Naive thymus-derived CD4-positive, alpha-beta T cell (primary cell): ENCODE measurements at regions not wholly inside any gene's neighbourhood (a gene's known extent, or its start where the extent isn't known, plus 50 kb on each side); places are given as distances from the start of the nearest gene placed in this dataset. TPM values are rescaled to one million over a fixed set of nuclear protein-coding genes. Genes with fewer than 3 reads are reported as not detected.
"Not testable (repeated sequence)": the region's sequence is repeated elsewhere in the genome, so short reads cannot be mapped to it uniquely, and the experiment has no call there.

Experiments
- ATAC-seq: fragments of 150-1000 bp; cut with Tn5 transposase; 2 replicates; pipeline ENCODE4 v1.10.0; 2021; ENCODE audit warnings: mild to moderate bottlenecking, moderate library complexity
- CTCF ChIA-PET: fragments of 350-600 bp; sonication (Branson Sonifier 250); formaldehyde crosslinking; loops from one replicate; lab custom pipeline; 2021; ENCODE audit warnings: antibody characterized with exemption; lab: Charles Lee
- POLR2A ChIA-PET: fragments of 350-600 bp; sonication (Branson Sonifier 250); formaldehyde crosslinking; loops from one replicate; lab custom pipeline; 2021; ENCODE audit warnings: antibody characterized with exemption, inconsistent platforms; lab: Charles Lee
- DNase-seq, 9 donors: peaks; one replicate each; pipeline versions ENCODE4 v3.0.0 to v3.0.0-alpha.2; 2020 to 2022; ENCODE audit warnings: mixed read lengths in 1 of 9
- H3K27ac ChIP-seq: one replicate; pipeline ENCODE4 v1.7.0; 2013; ENCODE audit warnings: mild to moderate bottlenecking, low read depth, low read length, moderate library complexity
- H3K27me3 ChIP-seq, 2 donors: one replicate each; pipeline ENCODE4 v1.7.0; 2013; ENCODE audit warnings: low read length in 2 of 2, mild to moderate bottlenecking in 2 of 2, moderate library complexity in 2 of 2; ENCODE audit not compliant: control insufficient read depth in 2 of 2, insufficient read depth in 2 of 2
- H3K36me3 ChIP-seq, 3 experiments: 1 replicate in 2 of 3; 2 replicates in 1 of 3; pipeline ENCODE4 v1.7.0; 2013; ENCODE audit warnings: low read length in 3 of 3, mild to moderate bottlenecking in 3 of 3, moderate library complexity in 1 of 3; ENCODE audit not compliant: insufficient read depth in 3 of 3, control insufficient read depth in 2 of 3
- H3K4me1 ChIP-seq, 2 donors: one replicate each; pipeline ENCODE4 v1.7.0; 2013; ENCODE audit warnings: low read length in 2 of 2, mild to moderate bottlenecking in 2 of 2, moderate library complexity in 1 of 2; ENCODE audit not compliant: control insufficient read depth in 2 of 2, insufficient read depth in 2 of 2
- H3K4me3 ChIP-seq: 2 replicates; pipeline ENCODE4 v1.7.0; 2013; ENCODE audit warnings: mild to moderate bottlenecking, low read length
- H3K9me3 ChIP-seq, 3 experiments: 1 replicate in 2 of 3; 2 replicates in 1 of 3; pipeline ENCODE4 v1.7.0; 2013; ENCODE audit warnings: low read length in 3 of 3; ENCODE audit not compliant: control insufficient read depth in 2 of 3
- H3K27ac Mint-ChIP-seq, 9 donors: one replicate each; pipeline ENCODE4 v1.8.0; 2020 to 2022; ENCODE audit warnings: mixed read lengths in 9 of 9, mild to moderate bottlenecking in 8 of 9, moderate library complexity in 5 of 9, inconsistent platforms in 2 of 9
- H3K27me3 Mint-ChIP-seq, 5 donors: one replicate each; pipeline ENCODE4 v1.8.0; 2021 to 2022; ENCODE audit warnings: mixed read lengths in 5 of 5, mild to moderate bottlenecking in 1 of 5
- H3K36me3 Mint-ChIP-seq, 5 donors: one replicate each; pipeline ENCODE4 v1.8.0; 2020 to 2022; ENCODE audit warnings: mixed read lengths in 5 of 5, mild to moderate bottlenecking in 3 of 5, inconsistent platforms in 1 of 5
- H3K4me1 Mint-ChIP-seq, 7 donors: one replicate each; pipeline ENCODE4 v1.8.0; 2020 to 2022; ENCODE audit warnings: mixed read lengths in 7 of 7, mild to moderate bottlenecking in 3 of 7, inconsistent platforms in 1 of 7
- H3K4me3 Mint-ChIP-seq, 10 donors: one replicate each; pipeline ENCODE4 v1.8.0; 2020 to 2022; ENCODE audit warnings: mild to moderate bottlenecking in 10 of 10, mixed read lengths in 10 of 10, moderate library complexity in 6 of 10, inconsistent platforms in 2 of 10
- H3K9me3 Mint-ChIP-seq, 11 donors: one replicate each; pipeline ENCODE4 v1.8.0; 2020 to 2022; ENCODE audit warnings: mixed read lengths in 11 of 11, mild to moderate bottlenecking in 4 of 11, inconsistent platforms in 1 of 11, moderate library complexity in 1 of 11
- intact Hi-C, 2 donors: fragments of 100-400 bp; cut with micrococcal nuclease; formaldehyde crosslinking; loops; one replicate each; pipeline ENCODE4 v1.15.1; 2023
- microRNA-seq: library from miRNA; unstranded; fragments of <30 nt; microRNA quantifications from one replicate; pipeline ENCODE4 v1.2.0, GENCODE V29; 2022; ENCODE audit warnings: borderline microRNAs expressed

GRCh38 chr6:27188885-27189418, 58.5 kb upstream of the PRSS16 start:
- peaks cover 0 to 1% (median 0%) of the 10 kb centered on the region in 11 donors for H3K9me3 Mint-ChIP-seq
- H3K27ac Mint-ChIP-seq, result peak overlapping the region in 8 of 9 donors; percentile 44 to 79 (median 64)
- intact Hi-C loops, result loop anchor here (1.0 to 10.0 kb wide), 19 partner anchors 11 to 1496 kb away; partner anchors contain the start of gene POM121L2 (in 1 of the 2)
- ChIA-PET CTCF (no interaction called here), POLR2A (interaction anchor here (1.0 to 2.1 kb wide), 3 partner anchors 563 to 704 kb away, joined by 3 to 10 read pairs (median 4); a partner anchor contains a TSS)
- peaks cover 0 to 3% (median 0%) of the 10 kb centered on the region in 5 donors for H3K27me3 Mint-ChIP-seq
- no peaks in the 10 kb centered on the region for H3K36me3 Mint-ChIP-seq
- H3K4me1 ChIP-seq, result peaks cover 3% of the 10 kb centered on the region in 2 donors
- no peaks in the 10 kb centered on the region for H3K27me3 ChIP-seq
- H3K27ac ChIP-seq, result peak overlapping the region; percentile 58
- peaks cover 9 to 20% (median 15%) of the 10 kb centered on the region in 7 donors for H3K4me1 Mint-ChIP-seq
- H3K36me3 ChIP-seq, result no peaks in the 10 kb centered on the region
- H3K9me3 ChIP-seq, result no peaks in the 10 kb centered on the region
- ATAC-seq (peak; percentile 90), DNase-seq (peak in 8 of 9 donors; percentile 44 to 69 (median 65))
- peak overlapping the region; percentile 81 for H3K4me3 ChIP-seq
- H3K4me3 Mint-ChIP-seq, result peak overlapping the region; percentile 82 to 99 (median 93)

- no peaks in the 10 kb centered on the region for H3K27me3 ChIP-seq
- H3K4me3 ChIP-seq, result no peak overlapping the region
- intact Hi-C loops, result no loop called here
- ChIA-PET CTCF (interaction anchor here (0.7 to 1.0 kb wide), 3 partner anchors 122 to 1826 kb away, joined by 3 to 4 read pairs (median 3); partner anchors contain the start of gene POM121L2), POLR2A (interaction anchor here (0.7 kb wide), 1 partner anchor 684 kb away, joined by 8 read pairs; no protein-coding TSS in a partner anchor)
- H3K27ac Mint-ChIP-seq, result no peak overlapping the region
- H3K27ac ChIP-seq, result no peak overlapping the region
- ATAC-seq (no peak), DNase-seq (no peak)
- H3K27me3 Mint-ChIP-seq, result peaks cover 0 to 1% (median 0%) of the 10 kb centered on the region in 5 donors
- peaks cover 3% of the 10 kb centered on the region in 2 donors for H3K4me1 ChIP-seq
- H3K36me3 ChIP-seq, result no peaks in the 10 kb centered on the region
- H3K9me3 Mint-ChIP-seq, result peaks cover 0 to 1% (median 0%) of the 10 kb centered on the region in 11 donors
- H3K4me3 Mint-ChIP-seq, result no peak overlapping the region
- no peaks in the 10 kb centered on the region for H3K36me3 Mint-ChIP-seq
- H3K4me1 Mint-ChIP-seq, result peaks cover 9 to 20% (median 15%) of the 10 kb centered on the region in 7 donors
- no peaks in the 10 kb centered on the region for H3K9me3 ChIP-seq
Measured at GRCh38 chr6:27190126-27190525, 57.4 kb upstream of the PRSS16 start.

DNA sequence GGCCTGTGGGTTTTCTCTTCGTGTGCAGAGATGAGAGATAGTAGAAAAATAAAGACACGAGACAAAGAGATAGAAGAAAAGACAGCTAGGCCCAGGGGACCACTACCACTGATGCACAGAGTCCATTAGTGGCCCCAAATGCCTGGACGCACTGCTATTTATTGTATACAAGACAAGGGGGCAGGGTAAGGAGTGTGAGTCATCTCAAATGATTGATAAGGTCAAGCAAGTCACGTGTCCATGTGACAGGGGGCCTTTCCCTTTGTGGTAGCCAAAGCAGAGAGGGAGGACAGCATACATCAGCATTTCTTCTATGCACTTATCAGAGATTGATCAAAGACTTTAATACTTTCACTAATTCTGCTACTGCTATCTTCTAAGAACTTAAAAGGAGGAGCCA, 53.0 kb upstream of the PRSS16 start:
- H3K27ac Mint-ChIP-seq, ATAC-seq, H3K27ac ChIP-seq, H3K4me1 Mint-ChIP-seq, H3K9me3 ChIP-seq, POLR2A ChIA-PET, H3K4me3 Mint-ChIP-seq, H3K9me3 Mint-ChIP-seq, H3K27me3 Mint-ChIP-seq, H3K36me3 Mint-ChIP-seq, H3K4me1 ChIP-seq, H3K36me3 ChIP-seq, CTCF ChIA-PET, H3K4me3 ChIP-seq, DNase-seq, H3K27me3 ChIP-seq, intact Hi-C loops: not testable (repeated sequence)

- CTCF ChIA-PET, DNase-seq, POLR2A ChIA-PET, H3K36me3 Mint-ChIP-seq, H3K4me3 Mint-ChIP-seq, H3K9me3 Mint-ChIP-seq, H3K4me1 ChIP-seq, H3K4me3 ChIP-seq, intact Hi-C loops, H3K27me3 Mint-ChIP-seq, H3K27ac ChIP-seq, ATAC-seq, H3K27ac Mint-ChIP-seq, H3K36me3 ChIP-seq, H3K9me3 ChIP-seq, H3K4me1 Mint-ChIP-seq, H3K27me3 ChIP-seq: not testable (repeated sequence)
Measured at GRCh38 chr6:27195547-27195946, 52.0 kb upstream of the PRSS16 start.

Small RNAs in the stretch of these regions (microRNA-seq; reads per million reads assigned to microRNA genes)
- gene MIR3143, result not detected
